Jurkat, Clone E6-1 (cell line): ENCODE measurements at regions not wholly inside any gene's neighbourhood (a gene's known extent, or its start where the extent isn't known, plus 50 kb on each side); places are given as distances from the start of the nearest gene placed in this dataset.

ENCODE experiments used
- DNase-seq: peaks from one replicate; pipeline ENCODE4 v3.0.0-alpha.2; 2011; ENCODE audit warnings: low read depth, low spot score
- H3K4me3 ChIP-seq: 2 replicates; pipeline ENCODE4 v1.5.1; 2011; ENCODE audit warnings: mild to moderate bottlenecking, low read length, control low read depth, moderate library complexity

DNA sequence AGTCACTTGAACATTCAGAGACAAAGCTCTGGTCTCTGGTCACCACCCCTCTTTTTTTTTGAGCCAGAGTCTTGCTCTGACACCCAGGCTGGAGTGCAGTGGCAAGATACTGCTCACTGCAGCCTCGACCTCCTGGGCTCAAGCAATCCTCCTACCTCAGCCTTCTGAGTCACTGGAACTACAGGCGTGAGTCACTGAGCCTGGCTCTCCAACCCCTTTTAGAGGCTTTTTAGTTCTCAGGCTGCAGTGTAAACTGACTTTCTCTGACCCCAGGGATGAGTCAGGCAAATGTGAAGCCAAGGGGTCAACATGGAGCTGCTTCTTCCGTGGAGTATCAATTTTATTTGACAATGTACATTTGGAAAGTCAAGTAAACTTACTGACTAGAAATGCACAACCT, 229.2 kb downstream of the PTTG2 start:
- no peak overlapping the region for H3K4me3 ChIP-seq
- DNase-seq = no peak

DNA sequence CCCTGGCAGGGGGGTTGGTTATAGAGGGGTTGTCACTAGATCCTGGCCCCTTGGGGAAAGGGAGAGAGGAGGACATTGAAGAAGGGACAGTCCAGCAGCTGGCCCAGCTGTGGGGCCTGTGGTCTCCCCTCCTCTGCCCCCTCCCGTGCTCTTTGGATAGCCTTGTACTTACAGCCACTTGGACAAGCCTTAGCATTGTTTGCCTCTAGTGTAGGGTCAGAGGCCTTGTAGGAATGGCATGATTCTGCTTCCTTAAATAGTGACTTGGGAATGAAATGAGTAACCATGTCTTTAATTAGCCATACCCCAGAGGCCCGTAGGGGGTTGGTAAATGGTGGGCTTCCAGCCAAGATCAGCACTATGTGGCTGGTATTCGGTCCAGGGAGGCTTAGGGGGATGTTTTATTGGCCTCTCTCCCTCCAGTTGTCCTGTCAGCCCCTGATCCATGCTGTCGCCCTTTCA, 230.6 kb downstream of the PTTG2 start:
- no peak for DNase-seq
- H3K4me3 ChIP-seq = no peak overlapping the region

DNA sequence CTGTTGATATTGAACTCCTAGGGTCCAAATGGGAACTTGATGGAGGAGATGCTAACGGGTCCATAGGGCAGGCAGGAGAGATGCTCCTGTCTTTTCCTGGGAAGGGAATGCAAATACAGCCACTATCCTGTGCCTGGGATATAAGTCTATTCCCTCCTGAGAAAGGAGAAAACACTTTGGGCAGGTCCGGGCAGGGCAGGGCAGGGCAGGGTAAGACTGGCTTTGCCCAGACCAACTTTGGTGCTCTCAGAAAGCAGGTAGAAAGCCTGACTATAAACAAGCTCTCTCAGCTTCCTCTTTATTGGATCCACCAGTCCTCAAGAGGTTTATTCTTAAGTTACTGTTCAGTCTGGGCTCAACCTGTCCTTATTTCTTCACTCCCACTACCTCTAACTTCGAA, 232.3 kb downstream of the PTTG2 start:
- no peak for DNase-seq
- no peak overlapping the region for H3K4me3 ChIP-seq

DNA sequence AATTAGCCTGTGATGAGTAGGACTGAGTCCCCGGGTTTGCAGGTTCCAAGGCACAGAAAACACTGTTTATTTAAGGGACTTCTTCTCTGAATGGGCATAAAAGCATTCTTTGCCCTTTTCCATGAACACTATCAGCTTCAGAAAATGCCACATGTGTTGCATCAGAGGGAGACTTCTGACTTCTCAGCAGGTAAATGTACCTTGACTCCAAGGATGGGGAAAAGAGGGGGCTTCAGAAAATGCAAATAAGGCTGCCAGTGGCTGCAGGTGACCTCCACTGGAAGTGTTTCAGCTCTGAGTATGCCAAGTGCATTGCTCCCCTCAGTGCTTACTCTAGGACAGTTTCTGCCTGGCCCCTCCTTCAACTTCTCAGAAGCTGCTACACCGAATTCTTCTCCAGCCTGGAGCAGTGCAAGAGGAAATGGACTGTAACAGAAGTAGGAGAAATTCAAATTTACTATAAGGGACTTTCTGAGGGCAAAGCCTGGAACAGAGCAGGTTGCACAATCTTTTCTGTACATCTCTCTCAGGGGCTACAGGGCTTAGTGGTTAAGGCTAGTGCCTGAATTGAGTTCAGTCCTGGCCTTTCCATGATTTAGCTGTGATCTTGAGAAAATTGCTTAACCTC, 233.2 kb downstream of the PTTG2 start:
- no peak for DNase-seq
- no peak overlapping the region for H3K4me3 ChIP-seq

DNA sequence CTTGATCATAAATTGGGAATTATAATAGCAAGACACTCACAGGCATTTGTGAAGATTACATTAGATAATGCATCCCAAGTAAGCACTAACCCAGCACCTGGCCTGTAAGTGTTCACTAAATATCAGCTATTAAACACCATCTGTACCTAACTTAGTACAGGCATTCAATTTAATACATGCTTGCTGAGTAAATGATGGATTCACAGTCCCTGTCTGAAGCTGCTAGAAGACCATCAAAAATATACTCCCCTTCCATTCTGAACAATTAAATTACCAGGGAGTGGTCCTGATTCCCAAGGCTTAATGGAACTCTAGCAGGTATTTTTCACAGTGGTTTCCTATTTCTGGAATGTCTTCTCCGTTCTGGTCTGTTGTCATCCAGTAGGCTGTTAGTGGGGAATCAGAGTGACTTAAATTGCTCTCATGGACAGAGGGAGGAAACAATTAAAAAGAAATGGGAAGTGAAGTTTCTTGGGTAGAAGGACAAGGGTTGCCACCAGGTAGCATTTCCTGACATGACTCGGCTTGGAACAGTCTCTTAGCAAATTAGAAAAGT, 233.9 kb downstream of the PTTG2 start:
- H3K4me3 ChIP-seq = no peak overlapping the region
- no peak for DNase-seq

DNA sequence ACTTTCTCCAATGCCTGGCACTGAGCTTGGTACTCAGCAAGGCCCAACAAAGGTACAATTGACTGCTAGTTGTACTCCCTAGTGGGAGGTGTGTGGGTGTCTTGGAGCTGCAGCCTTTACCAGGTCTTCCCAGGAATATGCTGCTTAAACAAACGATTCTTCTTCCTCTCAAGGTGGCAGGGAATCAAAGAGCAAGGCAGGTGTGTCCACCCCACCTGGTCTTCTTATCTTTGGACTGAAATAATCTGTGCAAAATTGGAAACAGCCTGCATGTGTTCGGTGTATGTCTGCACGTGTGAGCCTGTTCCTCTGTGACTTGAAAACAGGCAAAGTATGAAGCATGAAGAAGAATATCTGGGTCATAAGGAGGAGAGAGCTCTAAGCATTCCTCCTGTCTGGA, 235.3 kb downstream of the PTTG2 start:
- no peak for DNase-seq
- H3K4me3 ChIP-seq = no peak overlapping the region

DNA sequence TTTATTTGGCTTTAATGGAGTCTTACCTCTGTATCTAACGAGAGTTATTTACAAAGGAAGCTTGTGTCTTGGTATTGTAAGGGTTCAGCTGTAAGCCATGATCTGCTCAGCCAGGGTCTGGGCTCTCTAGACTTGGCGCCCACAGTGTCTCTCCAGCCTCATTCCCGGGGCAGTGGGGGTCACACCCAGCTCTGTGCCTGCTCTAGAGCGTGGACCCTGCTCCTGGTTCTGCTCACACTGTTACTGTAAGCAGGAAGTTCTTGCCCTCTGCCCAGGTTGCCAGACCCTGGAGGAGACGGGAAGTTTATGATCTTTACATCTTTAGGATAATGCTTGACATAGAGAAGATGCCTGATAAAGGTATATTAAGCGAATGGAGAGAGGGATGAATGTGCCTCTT, 235.7 kb downstream of the PTTG2 start:
- no peak for DNase-seq
- no peak overlapping the region for H3K4me3 ChIP-seq

DNA sequence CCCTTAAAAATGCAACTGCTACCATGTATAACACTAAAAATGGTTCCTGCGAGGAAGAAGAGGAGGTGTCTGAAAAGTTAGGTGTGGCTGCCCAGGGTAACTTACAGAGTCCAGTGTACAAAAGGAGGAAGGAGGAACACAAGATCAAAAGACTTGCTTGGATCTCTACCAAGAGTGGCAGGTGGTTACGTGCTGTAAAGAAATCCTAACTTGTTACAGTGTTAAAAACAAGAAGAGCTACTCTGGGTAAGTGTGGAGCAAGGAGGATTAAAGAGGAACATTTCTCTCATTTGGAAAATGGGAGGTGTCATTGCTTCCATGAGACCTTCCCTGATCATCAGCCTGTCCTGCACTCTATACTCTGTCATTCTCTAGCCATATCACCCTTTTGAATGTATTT, 242.0 kb downstream of the PTTG2 start:
- H3K4me3 ChIP-seq = no peak overlapping the region
- no peak for DNase-seq

DNA sequence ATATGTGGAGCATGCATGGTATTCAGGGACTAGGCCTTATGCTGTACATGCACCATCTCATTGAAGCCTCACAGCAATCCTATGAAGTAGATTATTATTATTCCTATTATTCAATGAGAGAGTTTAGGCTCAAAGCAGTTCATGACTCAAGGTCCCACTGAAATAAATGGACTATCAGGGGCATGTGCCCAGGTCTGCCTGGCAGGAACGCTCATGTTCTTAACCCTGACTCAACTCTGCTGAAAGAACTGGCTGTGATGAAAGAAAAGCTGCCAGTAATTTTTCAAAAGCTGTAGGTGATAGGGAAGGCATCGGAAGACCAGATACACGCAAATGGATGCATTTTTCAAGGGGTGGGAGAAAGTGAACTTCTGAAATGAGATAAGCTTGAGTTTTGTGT, 243.4 kb downstream of the PTTG2 start:
- no peak overlapping the region for H3K4me3 ChIP-seq
- no peak for DNase-seq

DNA sequence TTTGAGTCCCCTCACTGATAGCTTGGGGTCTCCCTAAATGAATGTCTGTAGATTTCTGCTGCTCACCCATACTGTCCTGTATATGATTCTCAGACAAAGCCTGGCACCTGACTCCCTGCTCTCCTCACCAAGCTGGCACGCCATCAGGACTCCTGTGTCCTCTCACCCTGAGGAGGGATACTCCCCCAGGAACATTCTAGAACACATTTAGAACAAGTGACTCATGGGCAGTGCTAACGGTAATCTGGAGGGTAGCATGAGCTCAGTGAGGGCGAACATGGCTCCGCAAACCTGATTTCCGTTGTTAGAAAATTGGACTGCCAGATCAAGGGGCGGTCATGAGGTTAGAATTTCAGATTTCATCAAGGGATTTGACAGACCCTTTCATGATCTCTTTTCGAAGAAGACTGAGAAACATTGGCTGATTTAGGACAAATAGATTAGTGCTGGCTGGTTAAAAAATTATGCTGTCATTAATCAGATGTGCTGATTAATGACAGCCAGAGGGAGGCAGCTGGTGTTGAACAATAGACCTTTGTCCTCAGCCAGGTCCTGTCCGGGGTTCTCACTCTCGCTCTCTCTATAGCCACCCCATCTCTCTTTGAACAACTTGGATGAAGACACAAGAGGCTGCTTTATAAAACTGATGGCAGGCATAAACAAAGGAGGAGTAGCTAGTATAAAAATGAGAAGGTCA, 244.3 kb downstream of the PTTG2 start:
- DNase-seq = no peak
- no peak overlapping the region for H3K4me3 ChIP-seq

DNA sequence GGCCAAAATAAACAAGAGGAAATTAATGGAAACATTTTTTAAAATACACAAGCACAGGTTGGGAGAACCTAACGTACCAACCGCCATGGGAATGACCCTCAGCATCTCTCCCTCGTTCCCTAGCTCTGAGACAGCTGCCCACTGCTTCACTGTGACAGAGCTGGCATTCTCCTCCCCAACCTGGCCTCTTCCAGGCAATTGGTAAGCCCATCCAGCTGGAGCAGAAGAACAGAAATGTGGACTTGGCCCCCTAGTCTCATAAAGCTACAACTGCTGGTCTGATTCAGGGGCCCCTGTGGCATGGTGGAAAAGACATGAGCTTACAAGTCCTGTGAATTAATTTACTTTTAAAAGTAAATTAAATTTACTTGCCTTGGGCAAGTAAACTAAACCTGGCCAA, 245.1 kb downstream of the PTTG2 start:
- no peak for DNase-seq
- H3K4me3 ChIP-seq = no peak overlapping the region

DNA sequence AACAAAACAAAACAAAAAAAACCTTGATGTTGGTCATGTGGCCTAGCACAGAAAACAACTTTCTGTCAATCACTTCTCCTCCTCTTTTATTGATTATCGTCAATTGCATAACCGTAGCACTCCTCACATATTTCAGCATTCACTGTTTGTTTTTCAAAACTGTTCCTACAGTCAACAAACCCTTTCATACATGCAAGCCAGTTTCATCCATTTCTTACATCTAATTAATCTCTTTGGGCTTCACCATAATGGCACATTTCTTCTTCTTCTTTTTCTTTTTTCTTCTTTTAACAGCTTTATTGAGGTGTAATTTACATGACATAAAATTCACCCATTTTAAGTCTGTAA, 246.9 kb downstream of the PTTG2 start:
- no peak overlapping the region for H3K4me3 ChIP-seq
- DNase-seq = no peak

DNA sequence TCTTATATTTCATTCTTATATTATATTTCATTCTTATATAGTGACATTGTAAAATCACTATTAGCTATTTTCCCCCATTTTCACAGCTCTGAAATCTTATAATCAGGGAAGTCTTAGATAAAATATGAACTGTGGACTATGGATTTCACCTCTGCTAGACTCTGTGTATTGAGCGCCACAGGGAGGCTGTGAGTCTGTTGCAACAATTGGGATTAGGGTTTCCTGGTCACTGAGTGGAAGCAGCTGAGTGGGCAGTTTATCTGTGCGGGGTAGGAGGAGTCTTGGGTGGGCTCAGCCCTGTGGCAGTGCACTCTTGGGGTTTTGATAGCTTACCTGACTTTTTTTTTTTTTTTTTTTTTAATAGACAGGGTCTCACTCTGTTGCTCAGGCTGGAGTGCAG, 249.5 kb downstream of the PTTG2 start:
- DNase-seq = no peak

DNA sequence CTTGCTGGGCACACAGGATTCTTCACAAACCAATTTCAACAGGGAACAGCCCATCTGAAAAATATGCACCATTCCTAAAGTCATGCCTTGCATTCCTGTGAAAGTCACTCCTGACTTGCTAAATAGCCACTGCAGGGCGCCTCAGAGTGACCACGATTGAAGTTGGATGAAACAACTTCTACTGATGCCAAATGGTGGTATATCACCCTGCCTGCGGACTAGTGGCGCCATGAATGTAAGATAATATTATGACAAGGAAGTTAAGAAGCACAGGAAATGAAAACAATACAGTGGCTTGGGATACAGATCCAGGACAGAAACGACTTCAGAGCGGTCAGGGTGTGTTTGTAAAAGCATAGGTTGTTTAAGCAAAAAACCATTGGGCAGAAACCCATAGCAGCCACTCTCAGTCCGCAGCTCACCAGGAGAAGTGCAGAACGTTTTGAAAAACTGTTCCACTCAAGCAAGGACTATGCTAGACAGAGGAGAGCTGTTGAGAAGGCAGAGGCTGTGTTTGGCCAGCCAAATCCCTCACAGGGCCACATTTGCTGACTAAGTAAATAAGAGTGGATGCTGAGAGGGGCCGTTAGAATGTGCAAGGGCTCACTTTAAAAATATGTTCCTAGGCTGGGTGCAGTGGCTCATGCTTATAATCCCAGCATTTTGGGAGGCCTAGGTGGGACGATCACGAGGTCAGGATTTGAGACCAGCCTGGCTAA, 250.4 kb downstream of the PTTG2 start:
- DNase-seq = no peak
- no peak overlapping the region for H3K4me3 ChIP-seq

More for the DNA sequence above, 249.5 kb downstream of the PTTG2 start:
- no peak overlapping the region for H3K4me3 ChIP-seq

DNA sequence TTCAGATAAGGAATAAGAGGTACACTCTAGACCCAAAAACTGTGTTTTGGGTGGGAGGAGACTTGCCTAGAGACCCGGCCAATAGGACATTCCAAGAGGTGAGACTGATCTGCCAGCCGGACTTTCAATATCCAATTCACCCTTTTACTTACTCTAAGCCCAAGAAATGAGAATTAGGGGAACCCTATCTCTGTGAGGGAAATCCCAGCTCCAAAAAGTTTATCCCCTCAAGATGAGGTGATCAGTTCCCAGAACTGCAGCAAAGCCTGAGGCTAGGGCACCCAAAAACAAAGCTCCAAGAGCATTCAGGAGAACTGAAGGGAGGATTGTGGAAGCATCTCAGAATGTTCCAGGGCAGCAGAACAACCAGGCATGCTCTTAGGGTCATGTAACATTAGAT, 251.7 kb downstream of the PTTG2 start:
- DNase-seq = no peak
- no peak overlapping the region for H3K4me3 ChIP-seq

DNA sequence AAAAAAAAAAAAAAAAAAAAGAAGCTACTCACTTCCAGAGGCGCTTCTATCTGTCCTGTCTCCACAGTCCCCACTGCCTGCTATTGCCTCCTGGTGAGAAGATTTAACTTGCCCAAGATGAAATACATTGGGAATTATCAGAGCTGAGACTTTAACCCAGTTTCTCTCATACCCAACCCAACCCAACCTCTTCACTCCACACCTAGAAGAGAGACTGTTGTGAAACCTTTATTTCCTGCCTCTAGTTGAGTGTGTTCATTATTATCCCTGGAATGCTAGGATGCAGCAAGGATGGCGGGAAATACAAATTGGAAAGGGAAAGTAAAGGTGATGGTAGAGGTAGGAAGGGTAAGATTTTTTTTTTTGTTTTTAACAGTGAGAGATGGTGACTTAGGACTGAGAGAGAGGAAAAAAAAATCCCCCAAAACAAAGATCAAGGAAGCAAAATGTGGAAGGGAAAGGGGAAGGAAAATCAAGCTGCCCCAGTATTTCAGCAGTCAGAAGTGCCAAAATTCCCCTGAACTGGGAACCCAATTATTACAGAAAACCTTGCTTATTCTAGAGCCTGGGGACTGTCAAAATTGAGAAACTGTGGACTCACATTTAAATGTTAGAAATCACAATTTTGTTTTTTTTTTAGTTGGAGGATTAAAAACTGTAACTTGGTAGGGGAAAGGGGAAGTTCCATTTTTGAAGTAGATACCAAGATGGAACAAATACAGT, 253.0 kb downstream of the PTTG2 start:
- no peak overlapping the region for H3K4me3 ChIP-seq
- DNase-seq = no peak

DNA sequence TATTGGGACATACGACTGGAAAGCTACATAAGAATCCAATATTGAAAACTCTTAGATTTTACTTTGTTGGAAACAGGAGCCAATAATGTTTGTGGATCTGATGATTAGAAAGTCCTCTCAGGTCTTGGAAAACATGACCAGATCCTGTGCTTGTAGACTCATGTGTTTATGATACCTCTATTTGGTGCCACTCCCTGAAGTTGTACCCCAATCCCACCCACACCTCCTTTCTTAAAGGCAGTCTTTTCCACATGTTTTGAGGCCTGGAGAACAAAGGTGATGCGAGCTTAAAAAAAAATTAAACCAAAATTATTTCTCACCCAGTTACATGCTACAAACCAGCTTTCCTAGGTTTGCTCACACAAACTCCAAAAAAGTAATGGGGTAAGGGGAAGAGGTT, 262.7 kb downstream of the PTTG2 start:
- DNase-seq = no peak
- H3K4me3 ChIP-seq = no peak overlapping the region

DNA sequence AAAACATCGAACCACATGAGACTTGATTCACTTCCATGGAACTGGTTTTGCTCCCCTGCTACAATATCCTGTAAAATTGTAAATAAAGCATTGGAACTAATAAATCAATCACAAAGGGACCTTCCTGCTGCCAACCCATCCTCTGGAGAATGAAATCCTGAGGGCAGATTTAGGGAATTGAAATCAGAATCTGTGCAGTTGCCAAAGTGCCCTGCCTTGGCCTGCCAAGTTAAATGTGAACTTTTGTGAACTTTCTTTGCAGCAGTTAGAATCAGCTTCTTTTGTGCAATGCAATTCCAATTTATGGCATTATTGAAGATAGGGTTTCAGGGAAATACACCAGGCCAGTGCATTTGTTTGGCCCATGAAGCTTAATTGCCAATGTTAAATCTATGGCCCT, 263.1 kb downstream of the PTTG2 start:
- no peak overlapping the region for H3K4me3 ChIP-seq
- DNase-seq = no peak

DNA sequence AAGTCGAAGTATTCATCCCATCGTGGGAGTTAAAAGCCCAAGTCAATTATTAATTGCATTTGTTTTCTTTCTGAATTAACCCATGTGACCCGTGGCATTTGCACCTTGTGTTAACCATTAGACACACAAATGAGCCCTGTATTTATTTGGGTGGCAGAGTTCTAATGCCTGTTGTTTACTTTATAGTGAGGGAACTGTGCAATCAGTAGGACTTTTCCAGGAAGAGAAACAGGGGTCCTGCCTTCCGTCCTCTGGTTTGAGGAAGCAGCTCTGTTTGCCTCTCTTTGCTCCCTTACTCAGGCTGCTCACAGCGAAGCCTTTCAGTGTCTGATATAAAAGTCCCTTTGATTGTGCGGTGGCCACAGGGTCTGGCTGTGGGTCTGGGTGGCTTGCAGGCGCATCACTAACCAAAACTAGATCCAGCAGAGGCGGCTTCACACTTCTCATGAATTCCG, 263.6 kb downstream of the PTTG2 start:
- no peak for DNase-seq
- H3K4me3 ChIP-seq = no peak overlapping the region

DNA sequence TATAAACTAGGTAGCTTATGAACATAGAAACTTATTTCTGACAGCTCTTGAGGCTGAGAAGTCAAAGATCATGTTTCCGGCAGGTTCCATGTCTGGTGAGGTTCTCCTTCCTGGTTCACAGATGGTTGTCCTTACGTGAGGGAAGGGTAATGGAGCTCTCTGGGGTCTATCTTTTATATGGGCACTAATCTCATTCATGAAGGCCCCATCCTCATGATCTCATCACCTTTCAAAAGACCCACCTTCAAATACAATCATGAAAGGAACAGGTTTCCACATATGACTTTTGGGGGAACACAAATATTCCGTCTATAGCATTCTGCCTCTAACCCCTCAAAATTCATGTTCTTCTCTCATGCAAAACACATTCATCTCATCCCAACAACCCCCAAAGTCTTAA, 264.7 kb downstream of the PTTG2 start:
- no peak overlapping the region for H3K4me3 ChIP-seq
- no peak for DNase-seq
